ENCODE measurements at regions not wholly inside any gene's neighbourhood (a gene's known extent, or its start where the extent isn't known, plus 50 kb on each side); places are given as distances from the start of the nearest gene placed in this dataset.

GRCh38 chr17:36864827-36865430, 72.3 kb upstream of the LHX1 start:
- no peak for DNase-seq (ENCODE audit: low read depth in 2 of 2)

- no peak for DNase-seq (ENCODE audit: low read depth in 2 of 2)
These were observed 69.4 kb upstream of the LHX1 start for GRCh38 chr17:36867716-36868341.

DNA sequence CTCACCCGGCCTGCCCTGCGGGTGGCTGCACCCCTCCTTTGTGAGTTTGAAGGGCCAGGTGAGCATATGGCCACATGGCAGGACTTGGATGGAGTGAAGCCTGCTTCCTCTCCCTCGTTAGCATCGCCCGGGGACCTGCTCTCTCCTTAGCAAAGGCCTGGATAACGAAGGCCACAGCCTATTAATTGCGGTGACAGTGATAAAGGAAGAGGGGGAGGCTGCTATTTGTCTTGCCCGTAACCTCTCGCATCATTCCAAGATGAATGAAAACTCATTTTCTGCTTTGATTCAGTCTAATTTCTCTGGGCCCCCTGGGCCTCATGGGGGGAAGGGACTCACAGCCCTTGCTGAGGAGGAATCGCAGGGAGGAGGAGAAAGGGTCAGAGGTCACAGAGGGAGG, 68.5 kb upstream of the LHX1 start:
- DNase-seq (ENCODE audit: low read depth in 2 of 2), result no peak

- no peak for DNase-seq (ENCODE audit: low read depth in 2 of 2)
These were observed 67.8 kb upstream of the LHX1 start for GRCh38 chr17:36869441-36869840.

DNA sequence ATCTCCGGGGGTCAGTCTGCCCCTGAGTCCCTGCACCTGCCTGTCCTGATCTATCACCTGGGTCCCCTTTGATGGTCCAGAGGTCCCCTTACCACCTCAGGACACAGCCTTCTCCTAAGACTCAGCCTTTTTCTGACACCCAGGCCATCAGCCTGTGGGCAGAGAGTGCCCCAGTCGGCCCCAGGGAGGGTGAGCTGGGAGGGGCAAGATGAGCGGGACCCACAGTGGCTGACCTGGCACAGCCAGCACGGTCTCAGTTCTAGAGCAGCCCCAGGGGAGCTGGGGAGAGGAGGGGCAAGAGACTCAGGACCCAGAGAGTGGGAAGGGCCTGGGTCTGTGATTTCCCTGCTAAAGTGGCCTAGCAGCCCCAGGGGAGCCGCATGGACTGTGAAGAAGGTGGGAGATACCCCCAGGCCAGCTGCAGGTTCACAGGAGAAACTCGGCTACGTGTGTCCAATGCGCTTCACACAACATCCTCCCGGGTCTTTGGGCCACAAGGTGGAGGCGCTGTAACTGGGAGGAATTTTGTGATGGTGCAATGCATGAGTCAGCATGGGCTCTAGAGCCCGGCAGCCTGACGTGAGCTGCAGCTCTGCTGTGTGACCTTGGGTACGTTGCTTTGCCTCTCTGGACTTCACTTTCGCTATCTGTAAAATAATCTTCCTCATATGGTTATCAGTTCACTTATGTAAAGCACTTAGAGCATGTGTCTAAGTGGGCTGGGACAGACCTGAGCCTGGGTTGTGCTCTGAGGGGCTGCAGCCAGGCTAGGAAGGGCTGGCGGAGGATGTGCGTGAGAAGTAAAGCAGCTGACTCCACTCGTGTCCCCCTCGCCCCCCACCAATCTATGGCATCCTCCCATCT, 67.2 kb upstream of the LHX1 start:
- DNase-seq (ENCODE audit: low read depth in 2 of 2), result no peak

DNA sequence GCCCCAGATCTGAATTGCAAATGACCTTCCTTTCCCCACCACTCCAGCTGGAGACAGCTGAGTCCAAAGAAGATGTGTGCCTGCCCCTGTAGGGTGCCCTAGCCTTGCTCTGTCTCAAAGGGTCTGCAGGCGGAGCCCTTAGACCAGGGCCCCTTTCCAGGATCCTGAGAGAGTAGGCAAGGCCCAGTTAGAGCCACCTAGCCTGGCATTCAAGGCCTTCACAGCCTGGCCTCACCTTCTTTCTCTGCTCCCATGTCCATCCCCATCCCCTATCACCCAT, 66.6 kb upstream of the LHX1 start:
- DNase-seq (ENCODE audit: low read depth in 2 of 2), result no peak

- DNase-seq (ENCODE audit: low read depth in 2 of 2), result no peak
These were observed 61.5 kb upstream of the LHX1 start for GRCh38 chr17:36875698-36876293.

- DNase-seq (ENCODE audit: low read depth in 2 of 2), result no peak
These were observed 60.3 kb upstream of the LHX1 start for GRCh38 chr17:36876966-36877365.

DNA sequence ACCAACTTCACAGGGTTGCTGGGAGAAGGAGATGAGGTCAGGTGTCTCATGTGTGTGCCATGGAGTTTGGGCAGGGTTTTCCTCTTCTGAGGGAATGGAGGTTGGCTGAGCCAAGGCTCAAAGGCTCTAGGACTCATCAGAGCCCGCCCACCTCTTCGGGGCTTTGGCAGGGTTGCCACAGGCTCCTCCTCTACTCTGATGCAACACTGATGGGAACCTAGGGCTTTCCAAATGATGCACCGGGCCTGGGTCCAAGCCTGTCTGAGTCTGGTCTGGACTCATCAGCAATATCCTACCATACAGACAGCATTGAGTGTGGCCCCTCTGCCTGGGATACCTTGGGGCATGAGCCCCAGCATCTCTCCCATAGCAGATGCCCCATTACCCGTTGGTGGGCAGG, 59.5 kb upstream of the LHX1 start:
- DNase-seq (ENCODE audit: low read depth in 2 of 2), result no peak

DNA sequence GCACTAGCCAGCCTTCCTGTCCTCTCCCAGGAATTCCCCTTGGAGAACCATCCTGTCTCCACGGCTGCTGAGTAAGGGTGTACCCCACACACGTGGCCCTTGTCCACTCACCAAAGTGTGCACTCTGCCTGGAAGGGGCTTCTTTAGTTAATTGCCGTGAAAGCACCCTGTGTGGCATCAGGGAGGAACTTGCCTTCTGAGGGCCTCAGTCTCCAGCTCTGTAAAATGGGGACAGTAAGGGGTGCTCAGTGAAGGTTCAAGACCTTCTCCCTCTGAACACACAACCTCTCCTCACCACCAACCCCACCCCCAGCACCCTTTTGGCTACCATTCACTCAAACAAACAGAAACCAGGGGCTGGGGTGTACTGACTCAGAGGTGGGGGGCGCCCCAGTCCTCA, 59.1 kb upstream of the LHX1 start:
- no peak for DNase-seq (ENCODE audit: low read depth in 2 of 2)

- DNase-seq (ENCODE audit: low read depth in 2 of 2), result no peak
These were observed 58.2 kb upstream of the LHX1 start for GRCh38 chr17:36879027-36879426.

- DNase-seq (ENCODE audit: low read depth in 2 of 2), result no peak
These were observed 57.6 kb upstream of the LHX1 start for GRCh38 chr17:36879624-36880131.

DNA sequence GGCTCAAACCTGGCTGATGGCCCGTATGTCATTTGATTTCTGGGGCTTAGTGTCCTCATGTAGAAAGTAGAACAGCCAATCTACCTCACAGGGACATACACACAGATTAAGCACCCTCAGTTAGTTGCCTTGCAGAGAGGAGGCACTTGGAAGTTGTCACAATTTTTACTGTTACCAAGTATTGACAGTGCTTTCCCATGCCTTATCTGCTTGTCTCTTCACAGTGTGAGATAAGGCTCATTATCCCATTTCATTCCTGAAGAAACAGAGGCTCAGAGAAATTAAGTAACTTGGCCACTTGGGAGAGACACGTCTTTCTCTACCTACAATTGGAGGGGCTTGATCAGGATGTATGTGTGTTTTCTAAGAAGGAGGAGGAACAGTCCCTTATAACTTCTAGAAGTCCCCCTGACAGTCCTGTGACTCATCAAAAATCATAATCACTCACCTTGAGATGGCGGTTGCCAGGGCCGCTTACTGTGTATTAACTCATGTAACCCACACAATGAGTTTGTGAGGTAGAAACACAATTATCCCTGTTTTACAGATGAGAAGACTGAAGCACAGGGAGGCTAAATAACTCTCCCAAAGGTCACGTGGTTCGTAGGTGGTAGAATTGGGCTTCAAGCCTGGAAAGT, 56.9 kb upstream of the LHX1 start:
- DNase-seq (ENCODE audit: low read depth in 2 of 2), result no peak

DNA sequence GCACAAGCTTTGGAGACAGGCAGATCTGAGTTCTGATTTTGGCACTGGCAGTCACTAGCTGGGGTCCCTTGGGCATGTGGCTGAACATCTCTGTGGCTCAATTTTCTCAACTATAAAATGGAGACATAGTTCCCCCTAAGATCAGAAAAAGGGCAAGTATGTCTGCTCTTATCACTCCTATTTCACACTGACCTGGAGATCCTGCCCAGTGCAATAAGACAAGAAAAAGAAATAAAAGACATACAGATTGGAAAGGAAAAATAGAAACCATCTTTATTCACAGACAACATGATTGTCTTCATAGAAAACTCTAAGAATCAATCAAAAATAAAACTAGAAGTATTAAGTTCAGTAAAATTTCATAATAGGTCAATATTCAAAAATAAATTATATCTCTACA, 56.0 kb upstream of the LHX1 start:
- DNase-seq (ENCODE audit: low read depth in 2 of 2), result no peak

DNA sequence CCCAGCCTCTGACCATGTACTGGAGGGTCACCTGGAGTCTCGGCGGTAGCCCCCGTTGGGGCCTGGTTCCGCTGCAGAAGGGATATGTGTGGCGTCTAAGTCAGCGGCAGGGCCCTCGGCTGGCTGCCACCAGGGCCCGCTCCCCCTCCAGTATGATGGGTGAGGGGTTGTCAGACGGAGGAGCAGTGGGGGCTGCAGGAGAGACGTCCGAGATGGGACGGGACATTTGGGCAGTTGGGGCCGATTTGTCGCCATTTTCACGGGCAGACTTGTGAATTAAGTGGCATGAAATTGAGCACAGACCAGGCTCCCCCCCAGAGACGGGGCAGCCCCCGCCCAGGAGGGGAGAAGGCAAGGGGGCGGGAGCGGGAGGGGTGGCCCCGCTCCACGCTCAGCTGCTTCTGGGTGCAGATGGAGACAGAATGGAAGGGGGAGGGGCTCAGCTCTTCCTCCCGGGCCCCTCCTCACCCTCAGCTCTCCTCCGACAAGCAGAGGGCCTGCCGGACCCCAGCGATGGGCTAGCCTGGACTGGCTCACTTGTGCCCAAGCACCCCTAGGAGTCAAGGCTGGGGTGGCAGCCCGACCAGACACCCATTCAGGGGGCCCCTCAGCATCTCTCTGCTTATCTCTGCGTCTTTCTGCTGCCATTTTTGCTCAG, 52.7 kb upstream of the LHX1 start:
- DNase-seq (ENCODE audit: low read depth in 2 of 2), result no peak

- DNase-seq (ENCODE audit: low read depth in 2 of 2), result no peak
These were observed 52.0 kb upstream of the LHX1 start for GRCh38 chr17:36885153-36885735.

DNA sequence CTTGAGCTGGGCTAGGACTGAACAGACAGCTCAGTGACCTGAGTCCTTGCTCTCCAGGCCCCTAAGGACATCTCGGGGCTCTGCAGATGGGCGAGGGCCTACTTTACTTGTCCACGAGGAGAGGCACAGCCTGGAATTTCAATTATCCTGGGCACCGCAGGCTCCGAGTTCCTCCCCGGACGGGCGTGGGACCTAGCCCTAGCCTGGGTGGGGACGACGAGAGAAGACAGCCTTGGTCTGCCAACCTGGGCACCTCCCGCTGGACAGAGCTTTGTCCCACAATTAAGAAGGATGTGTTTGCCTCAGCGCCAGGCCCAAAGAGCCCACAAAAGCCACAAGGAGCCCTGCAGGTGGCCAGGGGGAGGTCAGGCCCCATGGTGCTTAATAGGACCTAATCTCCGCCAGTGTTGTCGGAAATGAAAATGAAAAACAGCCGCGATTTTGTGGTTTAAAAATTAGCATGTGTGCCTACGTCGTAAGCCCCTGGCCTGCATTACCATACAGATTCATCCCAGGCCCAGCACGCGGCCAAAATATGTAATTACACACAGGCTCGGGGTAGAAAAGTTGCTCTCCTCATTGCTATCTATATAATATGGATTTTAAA, 51.4 kb upstream of the LHX1 start:
- DNase-seq (ENCODE audit: low read depth in 2 of 2), result no peak
